Gastroesophageal sphincter (tissue), 3 donors: ENCODE measurements at regions not wholly inside any gene's neighbourhood (a gene's known extent, or its start where the extent isn't known, plus 50 kb on each side); places are given as distances from the start of the nearest gene placed in this dataset.

Experiments
- CTCF ChIP-seq, 4 experiments: fragments of 200-600 bp in 2 of 4; fragments of 450-650 bp in 2 of 4; sonication (generic) in 1 of 4; IDR thresholded peaks; one replicate each; pipeline ENCODE4 v1.5.1; 2017 to 2019; ENCODE audit warnings: antibody characterized with exemption in 4 of 4, mild to moderate bottlenecking in 2 of 4, moderate library complexity in 2 of 4
- EP300 ChIP-seq: sonication (generic); formaldehyde crosslinking; IDR thresholded peaks from one replicate; pipeline ENCODE4 v1.6.1; 2017; ENCODE audit warnings: antibody characterized with exemption, mild to moderate bottlenecking
- POLR2A ChIP-seq, 2 donors: fragments of 450-650 bp; IDR thresholded peaks; one replicate each; pipeline ENCODE4 v1.6.1; 2017; ENCODE audit warnings: antibody characterized with exemption in 2 of 2, mild to moderate bottlenecking in 2 of 2, moderate library complexity in 1 of 2

- TF ChIP-seq CTCF (IDR thresholded peaks at IDR 0.05) (no peak), POLR2A (IDR thresholded peaks at IDR 0.05) (no peak), EP300 (no peak)
These were observed 71.3 kb upstream of the LRRN2 start for GRCh38 chr1:204756811-204757210.
